ENCODE measurements at regions not wholly inside any gene's neighbourhood (a gene's known extent, or its start where the extent isn't known, plus 50 kb on each side); places are given as distances from the start of the nearest gene placed in this dataset.

GRCh38 chr6:12508553-12508952, 208.0 kb upstream of the PHACTR1 start:
- Histone ChIP-seq H2AFZ (ENCODE audit: low read length, unreplicated experiment) (no peak overlapping the region), H3K27ac (ENCODE audit: low read depth, low read length) (no peak overlapping the region), H3K27me3 (ENCODE audit: insufficient read depth, low read length) (no peaks in the 10 kb centered on the region), H3K4me1 (ENCODE audit: control insufficient read depth, insufficient read depth, low read length, unreplicated experiment) (no peaks in the 10 kb centered on the region), H3K36me3 (ENCODE audit: insufficient read depth, low read length) (no peaks in the 10 kb centered on the region), H3K79me2 (ENCODE audit: control insufficient read depth, insufficient read depth, low read length, unreplicated experiment) (no peaks in the 10 kb centered on the region), H3K4me3 (ENCODE audit: low read depth, low read length) (no peak overlapping the region)

- no peaks in the 10 kb centered on the region for H3K4me1 ChIP-seq (ENCODE audit: control insufficient read depth, insufficient read depth, low read length, unreplicated experiment)
- H3K27me3 ChIP-seq (ENCODE audit: insufficient read depth, low read length), result no peaks in the 10 kb centered on the region
- no peak overlapping the region for H3K4me3 ChIP-seq (ENCODE audit: low read depth, low read length)
- H3K27ac ChIP-seq (ENCODE audit: low read depth, low read length), result no peak overlapping the region
- no peaks in the 10 kb centered on the region for H3K36me3 ChIP-seq (ENCODE audit: insufficient read depth, low read length)
- no peaks in the 10 kb centered on the region for H3K79me2 ChIP-seq (ENCODE audit: control insufficient read depth, insufficient read depth, low read length, unreplicated experiment)
- H2AFZ ChIP-seq (ENCODE audit: low read length, unreplicated experiment), result no peak overlapping the region
Observed at GRCh38 chr6:12509060-12509459, 207.5 kb upstream of the PHACTR1 start.

- H3K4me1 ChIP-seq (ENCODE audit: control insufficient read depth, insufficient read depth, low read length, unreplicated experiment), result no peaks in the 10 kb centered on the region
- H2AFZ ChIP-seq (ENCODE audit: low read length, unreplicated experiment), result no peak overlapping the region
- H3K27ac ChIP-seq (ENCODE audit: low read depth, low read length), result no peak overlapping the region
- no peaks in the 10 kb centered on the region for H3K27me3 ChIP-seq (ENCODE audit: insufficient read depth, low read length)
- H3K4me3 ChIP-seq (ENCODE audit: low read depth, low read length), result no peak overlapping the region
- no peaks in the 10 kb centered on the region for H3K79me2 ChIP-seq (ENCODE audit: control insufficient read depth, insufficient read depth, low read length, unreplicated experiment)
- H3K36me3 ChIP-seq (ENCODE audit: insufficient read depth, low read length), result no peaks in the 10 kb centered on the region
Observed at GRCh38 chr6:12516070-12516469, 200.5 kb upstream of the PHACTR1 start.

- H3K4me3 ChIP-seq (ENCODE audit: low read depth, low read length), result no peak overlapping the region
- H3K27ac ChIP-seq (ENCODE audit: low read depth, low read length), result no peak overlapping the region
- H3K4me1 ChIP-seq (ENCODE audit: control insufficient read depth, insufficient read depth, low read length, unreplicated experiment), result no peaks in the 10 kb centered on the region
- no peaks in the 10 kb centered on the region for H3K79me2 ChIP-seq (ENCODE audit: control insufficient read depth, insufficient read depth, low read length, unreplicated experiment)
- no peaks in the 10 kb centered on the region for H3K36me3 ChIP-seq (ENCODE audit: insufficient read depth, low read length)
- H3K27me3 ChIP-seq (ENCODE audit: insufficient read depth, low read length), result no peaks in the 10 kb centered on the region
- H2AFZ ChIP-seq (ENCODE audit: low read length, unreplicated experiment), result no peak overlapping the region
Observed at GRCh38 chr6:12522347-12522746, 194.2 kb upstream of the PHACTR1 start.

GRCh38 chr6:12523726-12524125, 192.8 kb upstream of the PHACTR1 start:
- Histone ChIP-seq H3K27me3 (ENCODE audit: insufficient read depth, low read length) (no peaks in the 10 kb centered on the region), H3K36me3 (ENCODE audit: insufficient read depth, low read length) (no peaks in the 10 kb centered on the region), H3K4me1 (ENCODE audit: control insufficient read depth, insufficient read depth, low read length, unreplicated experiment) (no peaks in the 10 kb centered on the region), H2AFZ (ENCODE audit: low read length, unreplicated experiment) (no peak overlapping the region), H3K79me2 (ENCODE audit: control insufficient read depth, insufficient read depth, low read length, unreplicated experiment) (no peaks in the 10 kb centered on the region), H3K27ac (ENCODE audit: low read depth, low read length) (no peak overlapping the region), H3K4me3 (ENCODE audit: low read depth, low read length) (no peak overlapping the region)

- no peak overlapping the region for H3K4me3 ChIP-seq (ENCODE audit: low read depth, low read length)
- no peak overlapping the region for H3K27ac ChIP-seq (ENCODE audit: low read depth, low read length)
- H3K27me3 ChIP-seq (ENCODE audit: insufficient read depth, low read length), result no peaks in the 10 kb centered on the region
- H3K79me2 ChIP-seq (ENCODE audit: control insufficient read depth, insufficient read depth, low read length, unreplicated experiment), result no peaks in the 10 kb centered on the region
- H3K4me1 ChIP-seq (ENCODE audit: control insufficient read depth, insufficient read depth, low read length, unreplicated experiment), result no peaks in the 10 kb centered on the region
- H2AFZ ChIP-seq (ENCODE audit: low read length, unreplicated experiment), result no peak overlapping the region
- no peaks in the 10 kb centered on the region for H3K36me3 ChIP-seq (ENCODE audit: insufficient read depth, low read length)
Observed at GRCh38 chr6:12525276-12525675, 191.3 kb upstream of the PHACTR1 start.

GRCh38 chr6:12527339-12527738, 189.2 kb upstream of the PHACTR1 start:
- Histone ChIP-seq H3K36me3 (ENCODE audit: insufficient read depth, low read length) (no peaks in the 10 kb centered on the region), H3K4me1 (ENCODE audit: control insufficient read depth, insufficient read depth, low read length, unreplicated experiment) (no peaks in the 10 kb centered on the region), H2AFZ (ENCODE audit: low read length, unreplicated experiment) (no peak overlapping the region), H3K27me3 (ENCODE audit: insufficient read depth, low read length) (no peaks in the 10 kb centered on the region), H3K27ac (ENCODE audit: low read depth, low read length) (no peak overlapping the region), H3K79me2 (ENCODE audit: control insufficient read depth, insufficient read depth, low read length, unreplicated experiment) (no peaks in the 10 kb centered on the region), H3K4me3 (ENCODE audit: low read depth, low read length) (no peak overlapping the region)

- no peaks in the 10 kb centered on the region for H3K4me1 ChIP-seq (ENCODE audit: control insufficient read depth, insufficient read depth, low read length, unreplicated experiment)
- no peaks in the 10 kb centered on the region for H3K27me3 ChIP-seq (ENCODE audit: insufficient read depth, low read length)
- no peaks in the 10 kb centered on the region for H3K79me2 ChIP-seq (ENCODE audit: control insufficient read depth, insufficient read depth, low read length, unreplicated experiment)
- no peak overlapping the region for H3K27ac ChIP-seq (ENCODE audit: low read depth, low read length)
- no peak overlapping the region for H3K4me3 ChIP-seq (ENCODE audit: low read depth, low read length)
- no peak overlapping the region for H2AFZ ChIP-seq (ENCODE audit: low read length, unreplicated experiment)
- H3K36me3 ChIP-seq (ENCODE audit: insufficient read depth, low read length), result no peaks in the 10 kb centered on the region
Observed at GRCh38 chr6:12528136-12528535, 188.4 kb upstream of the PHACTR1 start.

GRCh38 chr6:12528581-12529363, 187.8 kb upstream of the PHACTR1 start:
- Histone ChIP-seq H3K27me3 (ENCODE audit: insufficient read depth, low read length) (no peaks in the 10 kb centered on the region), H3K36me3 (ENCODE audit: insufficient read depth, low read length) (no peaks in the 10 kb centered on the region), H3K79me2 (ENCODE audit: control insufficient read depth, insufficient read depth, low read length, unreplicated experiment) (no peaks in the 10 kb centered on the region), H3K4me3 (ENCODE audit: low read depth, low read length) (no peak overlapping the region), H3K27ac (ENCODE audit: low read depth, low read length) (no peak overlapping the region), H2AFZ (ENCODE audit: low read length, unreplicated experiment) (no peak overlapping the region), H3K4me1 (ENCODE audit: control insufficient read depth, insufficient read depth, low read length, unreplicated experiment) (no peaks in the 10 kb centered on the region)

GRCh38 chr6:12529364-12530019, 187.1 kb upstream of the PHACTR1 start:
- no peaks in the 10 kb centered on the region for H3K79me2 ChIP-seq (ENCODE audit: control insufficient read depth, insufficient read depth, low read length, unreplicated experiment)
- no peaks in the 10 kb centered on the region for H3K27me3 ChIP-seq (ENCODE audit: insufficient read depth, low read length)
- H3K36me3 ChIP-seq (ENCODE audit: insufficient read depth, low read length), result no peaks in the 10 kb centered on the region
- no peak overlapping the region for H3K27ac ChIP-seq (ENCODE audit: low read depth, low read length)
- no peak overlapping the region for H2AFZ ChIP-seq (ENCODE audit: low read length, unreplicated experiment)
- H3K4me1 ChIP-seq (ENCODE audit: control insufficient read depth, insufficient read depth, low read length, unreplicated experiment), result no peaks in the 10 kb centered on the region
- H3K4me3 ChIP-seq (ENCODE audit: low read depth, low read length), result no peak overlapping the region

GRCh38 chr6:12530345-12530744, 186.2 kb upstream of the PHACTR1 start:
- Histone ChIP-seq H2AFZ (ENCODE audit: low read length, unreplicated experiment) (no peak overlapping the region), H3K4me1 (ENCODE audit: control insufficient read depth, insufficient read depth, low read length, unreplicated experiment) (no peaks in the 10 kb centered on the region), H3K27ac (ENCODE audit: low read depth, low read length) (no peak overlapping the region), H3K36me3 (ENCODE audit: insufficient read depth, low read length) (no peaks in the 10 kb centered on the region), H3K4me3 (ENCODE audit: low read depth, low read length) (no peak overlapping the region), H3K79me2 (ENCODE audit: control insufficient read depth, insufficient read depth, low read length, unreplicated experiment) (no peaks in the 10 kb centered on the region), H3K27me3 (ENCODE audit: insufficient read depth, low read length) (no peaks in the 10 kb centered on the region)

Measured in ACC112 (cell line).